ENCODE measurements at regions not wholly inside any gene's neighbourhood (a gene's known extent, or its start where the extent isn't known, plus 50 kb on each side); places are given as distances from the start of the nearest gene placed in this dataset.

GRCh38 chr3:18245721-18246120 is 179.4 kb downstream of the SATB1 start:
- no peak for TF ChIP-seq CTCF (IDR thresholded peaks at IDR 0.05)
- no peak for TF ChIP-seq REST (IDR thresholded peaks at IDR 0.05; ENCODE audit: low read depth, low read length)
- no peak for TF ChIP-seq SIN3A (IDR thresholded peaks at IDR 0.05; ENCODE audit: borderline replicate concordance, low read depth, low read length)
- TF ChIP-seq RFX5 (IDR thresholded peaks at IDR 0.05; ENCODE audit: low read length): no peak
- TF ChIP-seq EZH2phosphoT487 (IDR thresholded peaks at IDR 0.05; ENCODE audit: borderline replicate concordance, low read depth): no peak
- no peak for TF ChIP-seq POLR2AphosphoS5 (IDR thresholded peaks at IDR 0.05; ENCODE audit: low read depth, low read length)
- no peak for TF ChIP-seq JUND (IDR thresholded peaks at IDR 0.05)
- TF ChIP-seq EP300 (IDR thresholded peaks at IDR 0.05; ENCODE audit: borderline replicate concordance in 1 of 2, low read depth in 1 of 2, low read length in 1 of 2): no peak
- TF ChIP-seq NFIC (IDR thresholded peaks at IDR 0.05; ENCODE audit: borderline replicate concordance): no peak
- no peak for TF ChIP-seq FOSL2 (IDR thresholded peaks at IDR 0.05; ENCODE audit: borderline replicate concordance, low read depth)
- no peak for TF ChIP-seq USF1 (IDR thresholded peaks at IDR 0.05; ENCODE audit: borderline replicate concordance, low read depth)

Measured in SK-N-SH (cell line).